ENCODE measurements at regions not wholly inside any gene's neighbourhood (a gene's known extent, or its start where the extent isn't known, plus 50 kb on each side); places are given as distances from the start of the nearest gene placed in this dataset.

- no peak for ATAC-seq
- in situ Hi-C loops (cut with MboI) (no loop called here), intact Hi-C loops (cut with micrococcal nuclease) (no loop called here)
- Histone ChIP-seq H3K36me3 (ENCODE audit: control insufficient read depth, insufficient read depth, low read length) (no peaks in the 10 kb centered on the region), H3K9ac (ENCODE audit: insufficient read depth in 1 of 2, low read depth in 2 of 2, low read length in 2 of 2) (no peak overlapping the region), H3K9me1 (ENCODE audit: control insufficient read depth, insufficient read depth, low read length) (no peaks in the 10 kb centered on the region), H3K9me3 (replicated peaks; ENCODE audit: control insufficient read depth, insufficient read depth, low read depth, low read length) (no peaks in the 10 kb centered on the region), H2AFZ (ENCODE audit: low read depth, low read length) (no peak overlapping the region), H4K20me1 (replicated peaks; ENCODE audit: control insufficient read depth, insufficient read depth, low read length) (no peaks in the 10 kb centered on the region), H3K4me1 (replicated peaks in 1 of 2; ENCODE audit: control insufficient read depth in 2 of 2, insufficient read depth in 2 of 2, low read length in 2 of 2) (no peaks in the 10 kb centered on the region), H3K27ac (ENCODE audit: extremely low read depth, low read depth, low read length) (no peak overlapping the region), H3K4me3 (no peak overlapping the region), H3K27me3 (ENCODE audit: control insufficient read depth in 2 of 2, insufficient read depth in 2 of 2, low read length in 2 of 2) (peaks cover 0 to 8% of the 10 kb centered on the region in 2 experiments; a peak in 2 of 5 replicates), H3K79me2 (ENCODE audit: control insufficient read depth, insufficient read depth, low read length) (no peaks in the 10 kb centered on the region), H3K4me2 (ENCODE audit: insufficient read depth, low read length) (no peak overlapping the region)
- no peak for TF ChIP-seq SAFB2 (IDR thresholded peaks at IDR 0.05; ENCODE audit: borderline replicate concordance, low read depth, low read length, severe bottlenecking)
- no peak for TF ChIP-seq ATF1 (CRISPR knock-in tag; IDR thresholded peaks at IDR 0.05)
- TF ChIP-seq ATF1 (tag; IDR thresholded peaks at IDR 0.05), result no peak
- no peak for TF ChIP-seq FOXK2 (conservative IDR thresholded peaks at IDR 0.05 in 1 of 2, IDR thresholded peaks at IDR 0.05 in 1 of 2; ENCODE audit: low read depth in 2 of 2)
- TF ChIP-seq CREB3L1 (IDR thresholded peaks at IDR 0.05; ENCODE audit: borderline replicate concordance, low read depth), result no peak
- no peak for TF ChIP-seq AFF4 (CRISPR knock-in tag; IDR thresholded peaks at IDR 0.05)
- no peak for TF ChIP-seq BDP1 (IDR thresholded peaks at IDR 0.05; ENCODE audit: insufficient read depth, insufficient read length)
- no peak for TF ChIP-seq PHF21A (IDR thresholded peaks at IDR 0.05; ENCODE audit: borderline replicate concordance, low read depth)
- TF ChIP-seq ILF3 (IDR thresholded peaks at IDR 0.05; ENCODE audit: borderline replicate concordance), result no peak
- TF ChIP-seq ZNF282 (CRISPR knock-in tag; IDR thresholded peaks at IDR 0.05), result no peak
- TF ChIP-seq ZNF717 (CRISPR knock-in tag; IDR thresholded peaks at IDR 0.05), result no peak
- TF ChIP-seq NR2C1 (IDR thresholded peaks at IDR 0.05), result no peak
- no peak for TF ChIP-seq NR2C1 (tag; IDR thresholded peaks at IDR 0.05)
- TF ChIP-seq ZNF583 (CRISPR knock-in tag; IDR thresholded peaks at IDR 0.05), result no peak
- TF ChIP-seq RHOXF2B (CRISPR knock-in tag; conservative IDR thresholded peaks at IDR 0.05), result no peak
- TF ChIP-seq CBFA2T2 (conservative IDR thresholded peaks at IDR 0.05), result no peak
- TF ChIP-seq E2F5 (CRISPR knock-in tag; IDR thresholded peaks at IDR 0.05), result no peak
- TF ChIP-seq POLR2A (conservative IDR thresholded peaks at IDR 0.05), result no peak
- no peak for TF ChIP-seq HDAC6 (IDR thresholded peaks at IDR 0.05; ENCODE audit: low read depth, low read length)
- TF ChIP-seq ZNF76 (CRISPR knock-in tag; IDR thresholded peaks at IDR 0.05; ENCODE audit: borderline replicate concordance), result no peak
- no peak for DNase-seq (ENCODE audit: extremely low read depth in 1 of 4, low spot score in 3 of 4)
- no peak for FAIRE-seq
- WGBS (ENCODE audit: insufficient coverage, low coverage, missing lambda C conversion rate), result 0% methylated on average over 4 of the region's 4 CpGs
- ChIA-PET POLR2A (no interaction called here), CTCF (ENCODE audit: low intra/inter-chr PET ratio) (no interaction called here)
- no TSS peak for BruUV-seq (replicated peaks)
Observed at GRCh38 chr10:128908499-128908898, 558.5 kb upstream of the MGMT start.

Data from K562 (cell line).